PFSK-1 (cell line): ENCODE measurements at regions not wholly inside any gene's neighbourhood (a gene's known extent, or its start where the extent isn't known, plus 50 kb on each side); places are given as distances from the start of the nearest gene placed in this dataset.

Experiments
- POLR2AphosphoS5 ChIP-seq: IDR thresholded peaks from 2 replicates; pipeline ENCODE4 v1.6.1; 2012; ENCODE audit warnings: low read depth, mild to moderate bottlenecking, control low read depth, low read length, moderate library complexity
- TAF1 ChIP-seq: IDR thresholded peaks from 2 replicates; pipeline ENCODE4 v1.6.1; 2012; ENCODE audit warnings: low read length, control low read depth, borderline replicate concordance; ENCODE audit not compliant: insufficient read depth
- TF ChIP-seq, protein P1 (sequence below), 2 experiments: IDR thresholded peaks; 2 replicates each; pipeline versions ENCODE4 v1.6.1 to v1.8.0; 2011 to 2012; ENCODE audit warnings: low read depth in 2 of 2, low read length in 2 of 2, control low read depth in 1 of 2, inconsistent platforms in 1 of 2, mild to moderate bottlenecking in 1 of 2, moderate library complexity in 1 of 2; ENCODE audit not compliant: insufficient read depth in 1 of 2

- TF ChIP-seq POLR2AphosphoS5 (no peak), TAF1 (no peak)
- TF ChIP-seq, protein P1, sequence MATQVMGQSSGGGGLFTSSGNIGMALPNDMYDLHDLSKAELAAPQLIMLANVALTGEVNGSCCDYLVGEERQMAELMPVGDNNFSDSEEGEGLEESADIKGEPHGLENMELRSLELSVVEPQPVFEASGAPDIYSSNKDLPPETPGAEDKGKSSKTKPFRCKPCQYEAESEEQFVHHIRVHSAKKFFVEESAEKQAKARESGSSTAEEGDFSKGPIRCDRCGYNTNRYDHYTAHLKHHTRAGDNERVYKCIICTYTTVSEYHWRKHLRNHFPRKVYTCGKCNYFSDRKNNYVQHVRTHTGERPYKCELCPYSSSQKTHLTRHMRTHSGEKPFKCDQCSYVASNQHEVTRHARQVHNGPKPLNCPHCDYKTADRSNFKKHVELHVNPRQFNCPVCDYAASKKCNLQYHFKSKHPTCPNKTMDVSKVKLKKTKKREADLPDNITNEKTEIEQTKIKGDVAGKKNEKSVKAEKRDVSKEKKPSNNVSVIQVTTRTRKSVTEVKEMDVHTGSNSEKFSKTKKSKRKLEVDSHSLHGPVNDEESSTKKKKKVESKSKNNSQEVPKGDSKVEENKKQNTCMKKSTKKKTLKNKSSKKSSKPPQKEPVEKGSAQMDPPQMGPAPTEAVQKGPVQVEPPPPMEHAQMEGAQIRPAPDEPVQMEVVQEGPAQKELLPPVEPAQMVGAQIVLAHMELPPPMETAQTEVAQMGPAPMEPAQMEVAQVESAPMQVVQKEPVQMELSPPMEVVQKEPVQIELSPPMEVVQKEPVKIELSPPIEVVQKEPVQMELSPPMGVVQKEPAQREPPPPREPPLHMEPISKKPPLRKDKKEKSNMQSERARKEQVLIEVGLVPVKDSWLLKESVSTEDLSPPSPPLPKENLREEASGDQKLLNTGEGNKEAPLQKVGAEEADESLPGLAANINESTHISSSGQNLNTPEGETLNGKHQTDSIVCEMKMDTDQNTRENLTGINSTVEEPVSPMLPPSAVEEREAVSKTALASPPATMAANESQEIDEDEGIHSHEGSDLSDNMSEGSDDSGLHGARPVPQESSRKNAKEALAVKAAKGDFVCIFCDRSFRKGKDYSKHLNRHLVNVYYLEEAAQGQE (IDR thresholded peaks at IDR 0.05; ENCODE audit: insufficient read depth in 1 of 2, low read depth in 2 of 2, low read length in 2 of 2): no peak
Observed at GRCh38 chr7:113176836-113177235, 58.5 kb upstream of the SMIM30 start.
